ENCODE measurements at regions not wholly inside any gene's neighbourhood (a gene's known extent, or its start where the extent isn't known, plus 50 kb on each side); places are given as distances from the start of the nearest gene placed in this dataset.
"Not testable (repeated sequence)": the region's sequence is repeated elsewhere in the genome, so short reads cannot be mapped to it uniquely, and the experiment has no call there.

DNA sequence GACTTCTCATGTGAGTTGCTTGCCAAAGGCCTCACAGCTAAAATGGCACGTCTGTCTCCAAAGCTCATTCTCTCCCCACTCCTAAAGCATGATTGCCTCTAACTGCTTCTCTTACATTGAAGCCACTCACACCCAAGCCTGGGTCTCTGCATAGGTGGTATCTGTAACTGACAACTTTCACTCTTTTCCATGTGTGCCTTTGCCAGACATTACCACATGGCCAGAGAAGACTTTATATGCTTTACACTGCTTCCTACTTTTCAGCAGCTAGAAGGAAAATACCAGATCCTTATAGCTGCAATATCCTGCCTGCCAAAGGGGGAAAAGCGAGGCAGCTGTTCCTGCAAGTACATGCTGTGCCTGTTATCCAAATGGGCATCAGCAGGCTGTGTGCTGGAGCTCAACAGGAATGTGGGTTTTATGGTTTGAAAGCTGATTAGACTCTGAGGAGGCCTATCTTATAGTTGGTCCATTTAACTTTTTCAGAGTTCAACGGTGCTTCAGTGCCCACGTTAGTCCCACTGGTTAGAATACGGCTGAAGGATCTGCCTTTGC, 547.1 kb downstream of the RAB38 start:
- Histone ChIP-seq H3K9me3 (no peaks in the 10 kb centered on the region), H3K36me3 (no peaks in the 10 kb centered on the region), H3K27ac (no peak overlapping the region), H3K27me3 (no peaks in the 10 kb centered on the region), H3K4me1 (no peaks in the 10 kb centered on the region), H3K4me3 (no peak overlapping the region)
- DNase-seq (ENCODE audit: extremely low spot score in 2 of 2) = no peak
- intact Hi-C loops (cut with DNase I) = no loop called here
- TF ChIP-seq POLR2A (IDR thresholded peaks at IDR 0.05) (no peak), POLR2AphosphoS5 (IDR thresholded peaks at IDR 0.05; ENCODE audit: insufficient read depth in 1 of 2, low read depth in 1 of 2) (no peak)
- TF ChIP-seq, protein P1, sequence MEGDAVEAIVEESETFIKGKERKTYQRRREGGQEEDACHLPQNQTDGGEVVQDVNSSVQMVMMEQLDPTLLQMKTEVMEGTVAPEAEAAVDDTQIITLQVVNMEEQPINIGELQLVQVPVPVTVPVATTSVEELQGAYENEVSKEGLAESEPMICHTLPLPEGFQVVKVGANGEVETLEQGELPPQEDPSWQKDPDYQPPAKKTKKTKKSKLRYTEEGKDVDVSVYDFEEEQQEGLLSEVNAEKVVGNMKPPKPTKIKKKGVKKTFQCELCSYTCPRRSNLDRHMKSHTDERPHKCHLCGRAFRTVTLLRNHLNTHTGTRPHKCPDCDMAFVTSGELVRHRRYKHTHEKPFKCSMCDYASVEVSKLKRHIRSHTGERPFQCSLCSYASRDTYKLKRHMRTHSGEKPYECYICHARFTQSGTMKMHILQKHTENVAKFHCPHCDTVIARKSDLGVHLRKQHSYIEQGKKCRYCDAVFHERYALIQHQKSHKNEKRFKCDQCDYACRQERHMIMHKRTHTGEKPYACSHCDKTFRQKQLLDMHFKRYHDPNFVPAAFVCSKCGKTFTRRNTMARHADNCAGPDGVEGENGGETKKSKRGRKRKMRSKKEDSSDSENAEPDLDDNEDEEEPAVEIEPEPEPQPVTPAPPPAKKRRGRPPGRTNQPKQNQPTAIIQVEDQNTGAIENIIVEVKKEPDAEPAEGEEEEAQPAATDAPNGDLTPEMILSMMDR (IDR thresholded peaks at IDR 0.05) = no peak

DNA sequence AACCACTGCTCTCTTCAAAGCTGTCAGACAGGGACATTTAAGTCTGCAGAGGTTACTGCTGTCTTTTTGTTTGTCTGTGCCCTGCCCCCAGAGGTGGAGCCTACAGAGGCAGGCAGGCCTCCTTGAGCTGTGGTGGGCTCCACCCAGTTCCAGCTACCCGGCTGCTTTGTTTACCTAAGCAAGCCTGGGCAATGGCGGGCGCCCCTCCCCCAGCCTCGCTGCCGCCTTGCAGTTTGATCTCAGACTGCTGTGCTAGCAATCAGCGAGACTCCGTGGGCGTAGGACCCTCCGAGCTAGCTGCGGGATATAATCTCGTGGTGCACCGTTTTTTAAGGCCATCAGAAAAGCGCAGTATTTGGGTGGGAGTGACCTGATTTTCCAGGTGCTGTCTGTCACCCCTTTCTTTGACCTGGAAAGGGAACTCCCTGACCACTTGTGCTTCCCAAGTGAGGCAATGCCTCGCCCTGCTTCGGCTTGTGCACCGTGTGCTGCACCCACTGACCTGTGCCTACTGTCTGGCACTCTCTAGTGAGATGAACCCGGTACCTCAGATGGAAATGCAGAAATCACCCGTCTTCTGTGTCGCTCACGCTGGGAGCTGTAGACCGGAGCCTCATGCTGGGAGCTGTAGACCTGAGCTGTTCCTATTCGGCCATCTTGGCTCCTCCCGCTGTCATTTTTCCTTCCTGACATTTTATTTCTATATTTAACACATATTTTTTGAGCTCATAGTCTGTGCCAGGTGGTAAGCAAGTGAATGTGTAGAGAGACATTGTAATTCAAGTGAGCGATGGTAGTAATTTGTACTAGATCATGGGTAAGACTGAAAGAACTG, 551.5 kb downstream of the RAB38 start:
- intact Hi-C loops (cut with DNase I); H3K27me3 ChIP-seq: not testable (repeated sequence)

DNA sequence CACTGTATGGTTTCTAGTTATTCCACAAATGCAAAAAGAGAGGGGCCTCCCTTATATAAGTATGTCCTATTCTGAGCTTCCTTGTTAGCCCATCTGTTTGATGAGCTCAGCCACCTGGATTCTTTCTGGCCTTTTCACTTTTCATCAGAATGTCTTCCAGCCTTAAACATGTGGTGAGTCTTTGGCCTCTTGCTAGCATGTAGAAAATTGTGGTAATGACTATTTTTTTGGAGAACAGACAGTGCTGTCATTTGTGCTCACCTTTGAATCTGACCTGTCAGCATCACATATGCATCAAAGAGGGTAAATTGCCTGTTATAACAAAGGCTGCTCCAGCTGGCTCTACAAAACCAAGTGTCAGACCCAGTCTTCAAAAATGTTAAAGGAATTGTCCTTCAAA, 558.7 kb downstream of the RAB38 start:
- H3K9me3 ChIP-seq = no peaks in the 10 kb centered on the region
- no peak for DNase-seq (ENCODE audit: extremely low spot score in 2 of 2)
- H3K36me3 ChIP-seq = no peaks in the 10 kb centered on the region
- TF ChIP-seq POLR2AphosphoS5 (IDR thresholded peaks at IDR 0.05; ENCODE audit: insufficient read depth in 1 of 2, low read depth in 1 of 2) (no peak), POLR2A (IDR thresholded peaks at IDR 0.05) (no peak)
- TF ChIP-seq, protein P1 (IDR thresholded peaks at IDR 0.05) = no peak
- H3K27ac ChIP-seq = no peak overlapping the region
- intact Hi-C loops (cut with DNase I) = no loop called here
- H3K4me3 ChIP-seq = no peak overlapping the region
- no peaks in the 10 kb centered on the region for H3K4me1 ChIP-seq
- H3K27me3 ChIP-seq = no peaks in the 10 kb centered on the region

More for the DNA sequence above, 551.5 kb downstream of the RAB38 start:
- not testable (repeated sequence) for DNase-seq (ENCODE audit: extremely low spot score in 2 of 2); H3K9me3 ChIP-seq; H3K4me1 ChIP-seq; H3K27ac ChIP-seq; H3K36me3 ChIP-seq; H3K4me3 ChIP-seq

DNA sequence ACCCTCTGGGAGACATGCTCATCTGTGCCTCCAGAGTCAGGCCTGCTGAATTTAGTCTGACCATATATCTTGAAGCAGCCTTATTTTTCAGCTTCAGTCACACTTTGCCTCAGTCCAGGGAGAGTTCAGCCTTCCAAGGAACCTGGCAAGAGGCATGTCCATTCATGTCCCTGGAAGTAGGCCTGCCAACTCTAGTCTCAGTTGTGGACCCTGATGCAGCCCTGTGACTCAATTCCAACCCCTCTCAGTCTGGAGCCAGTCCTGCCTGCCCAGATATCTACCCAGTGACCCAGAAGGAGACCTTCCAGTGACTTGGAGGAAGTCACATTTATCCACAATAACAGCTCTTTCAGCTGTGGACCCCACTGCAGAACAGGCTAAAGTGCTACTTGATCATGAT, 566.6 kb downstream of the TMEM135 start:
- TF ChIP-seq, protein P1 (IDR thresholded peaks at IDR 0.05) = no peak
- no peak for TF ChIP-seq POLR2A (IDR thresholded peaks at IDR 0.05)
- no peak for TF ChIP-seq POLR2AphosphoS5 (IDR thresholded peaks at IDR 0.05; ENCODE audit: insufficient read depth in 1 of 2, low read depth in 1 of 2)
- intact Hi-C loops (cut with DNase I) = no loop called here
- no peak for DNase-seq (ENCODE audit: extremely low spot score in 2 of 2)

DNA sequence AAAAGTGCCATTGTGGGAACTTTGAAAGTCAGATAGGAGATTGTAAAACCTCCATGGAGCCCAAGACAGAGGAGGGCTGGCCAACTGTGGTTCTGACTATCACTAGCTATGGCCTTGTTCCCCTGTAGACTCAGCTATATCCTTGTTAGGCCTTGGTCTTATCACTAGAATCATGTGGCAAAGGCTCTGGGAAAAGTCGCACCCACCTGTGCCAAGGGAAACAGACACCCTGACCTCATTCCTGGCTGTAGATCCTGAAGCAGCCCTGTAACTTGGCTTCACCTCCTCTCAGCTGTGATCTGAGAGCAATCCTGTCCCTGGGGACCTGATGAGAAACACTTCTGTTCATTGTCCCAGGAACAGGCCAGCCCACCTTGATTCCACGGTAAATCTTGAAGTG, 566.2 kb downstream of the TMEM135 start:
- Histone ChIP-seq H3K36me3 (no peaks in the 10 kb centered on the region), H3K4me1 (no peaks in the 10 kb centered on the region), H3K27me3 (no peaks in the 10 kb centered on the region), H3K27ac (no peak overlapping the region), H3K9me3 (no peaks in the 10 kb centered on the region), H3K4me3 (no peak overlapping the region)
- no peak for DNase-seq (ENCODE audit: extremely low spot score in 2 of 2)
- TF ChIP-seq POLR2AphosphoS5 (IDR thresholded peaks at IDR 0.05; ENCODE audit: insufficient read depth in 1 of 2, low read depth in 1 of 2) (no peak), POLR2A (IDR thresholded peaks at IDR 0.05) (no peak)
- TF ChIP-seq, protein P1 (IDR thresholded peaks at IDR 0.05) = no peak
- intact Hi-C loops (cut with DNase I) = no loop called here

More for the DNA sequence above, 566.6 kb downstream of the TMEM135 start:
- H3K27me3 ChIP-seq = no peaks in the 10 kb centered on the region
- H3K27ac ChIP-seq = no peak overlapping the region
- no peaks in the 10 kb centered on the region for H3K9me3 ChIP-seq
- H3K4me3 ChIP-seq = no peak overlapping the region
- H3K36me3 ChIP-seq = no peaks in the 10 kb centered on the region
- H3K4me1 ChIP-seq = no peaks in the 10 kb centered on the region

Measured in vagina (tissue), 2 donors.